ENCODE measurements at regions not wholly inside any gene's neighbourhood (a gene's known extent, or its start where the extent isn't known, plus 50 kb on each side); places are given as distances from the start of the nearest gene placed in this dataset.

- TF ChIP-seq CTCF (conservative IDR thresholded peaks at IDR 0.05; ENCODE audit: low read depth, low read length) (no peak), EZH2 (IDR thresholded peaks at IDR 0.05; ENCODE audit: borderline replicate concordance, low read depth, low read length, poor library complexity, severe bottlenecking) (no peak)
Observed at GRCh38 chr7:112965506-112965905, 121.1 kb downstream of the GPR85 start.

Data from A673 (cell line).